Cardiac muscle cell (in vitro differentiated cells and primary cell): ENCODE measurements at regions not wholly inside any gene's neighbourhood (a gene's known extent, or its start where the extent isn't known, plus 50 kb on each side); places are given as distances from the start of the nearest gene placed in this dataset.

Source experiments
- DNase-seq, 2 donors: peaks; one replicate each; pipeline versions ENCODE4 v3.0.0 to v3.0.0-alpha.2; 2010 to 2017; ENCODE audit warnings: low read depth in 1 of 2, low spot score in 1 of 2
- H3K27ac ChIP-seq: fragments of 200-600 bp; sonication (generic); 2 replicates; pipeline ENCODE4 v1.5.1; 2016
- H3K27me3 ChIP-seq: fragments of 200-600 bp; sonication (generic); 2 replicates; pipeline ENCODE4 v1.6.0; 2016; ENCODE audit warnings: control low read depth
- H3K36me3 ChIP-seq: fragments of 200-600 bp; sonication (generic); 2 replicates; pipeline ENCODE4 v1.5.1; 2016; ENCODE audit warnings: control low read depth
- H3K4me1 ChIP-seq: fragments of 200-600 bp; sonication (generic); 2 replicates; pipeline ENCODE4 v1.8.1; 2017; ENCODE audit warnings: low read depth, mild to moderate bottlenecking, mixed run types
- H3K4me3 ChIP-seq: fragments of 200-600 bp; sonication (generic); 2 replicates; pipeline ENCODE4 v1.5.1; 2016; ENCODE audit warnings: mild to moderate bottlenecking
- H3K9me3 ChIP-seq: fragments of 200-600 bp; sonication (generic); 2 replicates; pipeline ENCODE4 v1.5.1; 2017; ENCODE audit warnings: low read depth, mild to moderate bottlenecking, control low read depth
- TF ChIP-seq, protein P1 (sequence below): IDR thresholded peaks from 2 replicates; pipeline ENCODE4 v1.5.1; 2012; ENCODE audit warnings: low read depth, mild to moderate bottlenecking, low read length

DNA sequence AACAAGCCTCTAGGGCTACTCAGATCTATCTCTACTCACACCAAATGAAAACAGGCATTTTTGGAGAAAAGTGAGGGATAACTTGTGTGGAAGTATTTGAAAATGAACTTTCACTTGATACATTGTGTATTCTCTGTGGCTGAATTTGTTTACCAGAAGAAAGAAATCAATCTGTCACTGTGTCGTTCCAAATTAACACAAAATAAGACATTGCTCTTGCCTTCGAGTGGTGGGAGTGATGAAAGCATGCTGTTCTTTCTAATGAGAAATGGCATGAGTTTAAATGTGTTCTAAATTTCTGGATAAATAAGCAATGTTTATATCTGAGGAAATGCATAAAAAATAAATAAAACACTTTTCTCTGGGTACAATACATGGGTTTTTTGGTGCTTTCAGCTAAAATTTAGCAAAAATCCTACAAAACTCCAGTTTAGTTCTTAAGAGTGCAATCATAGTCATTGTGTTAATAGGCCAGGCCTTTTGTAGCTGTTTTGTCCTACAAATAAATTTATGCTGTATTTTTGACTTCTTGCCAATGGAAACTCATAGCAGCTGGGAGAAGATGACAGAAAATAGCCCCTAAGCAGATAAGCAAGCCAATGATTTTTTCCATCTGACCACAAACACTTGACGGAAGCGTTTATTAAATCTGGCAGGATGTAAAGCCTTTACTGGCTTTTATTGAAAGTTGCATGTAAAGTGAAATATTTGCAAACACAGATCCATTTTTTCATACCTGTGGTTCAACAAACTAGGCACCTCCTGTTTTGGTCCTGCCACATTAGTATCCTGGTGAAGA lies 1064.1 kb upstream of the GHITM start:
- H3K27ac ChIP-seq = no peak overlapping the region
- no peak overlapping the region for H3K4me3 ChIP-seq
- TF ChIP-seq, protein P1, sequence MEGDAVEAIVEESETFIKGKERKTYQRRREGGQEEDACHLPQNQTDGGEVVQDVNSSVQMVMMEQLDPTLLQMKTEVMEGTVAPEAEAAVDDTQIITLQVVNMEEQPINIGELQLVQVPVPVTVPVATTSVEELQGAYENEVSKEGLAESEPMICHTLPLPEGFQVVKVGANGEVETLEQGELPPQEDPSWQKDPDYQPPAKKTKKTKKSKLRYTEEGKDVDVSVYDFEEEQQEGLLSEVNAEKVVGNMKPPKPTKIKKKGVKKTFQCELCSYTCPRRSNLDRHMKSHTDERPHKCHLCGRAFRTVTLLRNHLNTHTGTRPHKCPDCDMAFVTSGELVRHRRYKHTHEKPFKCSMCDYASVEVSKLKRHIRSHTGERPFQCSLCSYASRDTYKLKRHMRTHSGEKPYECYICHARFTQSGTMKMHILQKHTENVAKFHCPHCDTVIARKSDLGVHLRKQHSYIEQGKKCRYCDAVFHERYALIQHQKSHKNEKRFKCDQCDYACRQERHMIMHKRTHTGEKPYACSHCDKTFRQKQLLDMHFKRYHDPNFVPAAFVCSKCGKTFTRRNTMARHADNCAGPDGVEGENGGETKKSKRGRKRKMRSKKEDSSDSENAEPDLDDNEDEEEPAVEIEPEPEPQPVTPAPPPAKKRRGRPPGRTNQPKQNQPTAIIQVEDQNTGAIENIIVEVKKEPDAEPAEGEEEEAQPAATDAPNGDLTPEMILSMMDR = no peak
- H3K4me1 ChIP-seq = no peaks in the 10 kb centered on the region
- H3K9me3 ChIP-seq = no peaks in the 10 kb centered on the region
- no peaks in the 10 kb centered on the region for H3K27me3 ChIP-seq
- H3K36me3 ChIP-seq = no peaks in the 10 kb centered on the region
- DNase-seq = peak in 1 of 2 donors; percentile 22

- no peaks in the 10 kb centered on the region for H3K4me1 ChIP-seq
Measured at GRCh38 chr10:83075815-83076355, 1063.4 kb upstream of the GHITM start.

GRCh38 chr10:83076443-83076842 lies 1062.9 kb upstream of the GHITM start:
- no peaks in the 10 kb centered on the region for H3K27me3 ChIP-seq
- no peak overlapping the region for H3K27ac ChIP-seq
- no peaks in the 10 kb centered on the region for H3K9me3 ChIP-seq
- H3K36me3 ChIP-seq = no peaks in the 10 kb centered on the region
- H3K4me1 ChIP-seq = no peaks in the 10 kb centered on the region
- TF ChIP-seq, protein P1 = no peak
- no peak for DNase-seq
- H3K4me3 ChIP-seq = no peak overlapping the region

More at GRCh38 chr10:83075815-83076355, 1063.4 kb upstream of the GHITM start:
- H3K9me3 ChIP-seq = no peaks in the 10 kb centered on the region
- TF ChIP-seq, protein P1 = no peak
- H3K27me3 ChIP-seq = no peaks in the 10 kb centered on the region
- no peak overlapping the region for H3K4me3 ChIP-seq
- no peaks in the 10 kb centered on the region for H3K36me3 ChIP-seq
- DNase-seq = no peak
- no peak overlapping the region for H3K27ac ChIP-seq

- Histone ChIP-seq H3K27ac (no peak overlapping the region), H3K27me3 (no peaks in the 10 kb centered on the region), H3K36me3 (no peaks in the 10 kb centered on the region), H3K4me1 (no peaks in the 10 kb centered on the region), H3K9me3 (no peaks in the 10 kb centered on the region), H3K4me3 (no peak overlapping the region)
- peak in 1 of 2 donors; percentile 1 for DNase-seq
- TF ChIP-seq, protein P1 = no peak
Measured at GRCh38 chr10:83078160-83078559, 1061.1 kb upstream of the GHITM start.

DNA sequence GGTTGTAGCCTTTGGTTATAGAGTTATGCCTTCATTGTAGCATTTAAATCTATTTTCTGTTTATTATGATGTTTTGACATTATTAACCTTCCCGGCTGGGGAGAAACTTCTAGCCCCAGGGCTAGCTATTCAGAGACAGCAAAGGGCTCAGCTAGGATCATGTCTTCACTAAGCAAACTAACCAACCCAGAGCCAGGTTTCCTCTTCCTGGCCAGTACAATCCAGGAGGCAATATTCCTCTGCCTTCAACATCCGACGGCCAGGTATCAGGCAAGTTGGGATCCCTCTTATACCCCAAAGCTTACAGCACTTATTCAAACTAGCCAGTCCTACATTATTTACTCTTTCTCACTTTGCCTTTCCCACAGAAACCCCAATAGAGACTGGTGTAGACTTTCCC lies 1060.7 kb upstream of the GHITM start:
- Histone ChIP-seq H3K4me3 (no peak overlapping the region), H3K27ac (no peak overlapping the region), H3K4me1 (no peaks in the 10 kb centered on the region), H3K27me3 (no peaks in the 10 kb centered on the region), H3K36me3 (no peaks in the 10 kb centered on the region), H3K9me3 (no peaks in the 10 kb centered on the region)
- TF ChIP-seq, protein P1 = no peak
- no peak for DNase-seq
